ENCODE measurements at regions not wholly inside any gene's neighbourhood (a gene's known extent, or its start where the extent isn't known, plus 50 kb on each side); places are given as distances from the start of the nearest gene placed in this dataset.
A peak's percentile ranks its signal among the peaks of the same experiment; 100 is the strongest.
"Not testable (repeated sequence)": the region's sequence is repeated elsewhere in the genome, so short reads cannot be mapped to it uniquely, and the experiment has no call there.

GRCh38 chr16:88157686-88158085, 206.5 kb downstream of the BANP start:
- H3K79me2 ChIP-seq (ENCODE audit: control insufficient read depth, insufficient read depth, low read length, unreplicated experiment); H3K4me3 ChIP-seq (ENCODE audit: low read depth, low read length); H3K27ac ChIP-seq (ENCODE audit: low read depth, low read length); H2AFZ ChIP-seq (ENCODE audit: low read length, unreplicated experiment); H3K4me1 ChIP-seq (ENCODE audit: control insufficient read depth, insufficient read depth, low read length, unreplicated experiment); H3K36me3 ChIP-seq (ENCODE audit: insufficient read depth, low read length); H3K27me3 ChIP-seq (ENCODE audit: insufficient read depth, low read length): not testable (repeated sequence)

- not testable (repeated sequence) for H3K4me1 ChIP-seq (ENCODE audit: control insufficient read depth, insufficient read depth, low read length, unreplicated experiment); H3K27me3 ChIP-seq (ENCODE audit: insufficient read depth, low read length); H3K27ac ChIP-seq (ENCODE audit: low read depth, low read length); H3K4me3 ChIP-seq (ENCODE audit: low read depth, low read length); H2AFZ ChIP-seq (ENCODE audit: low read length, unreplicated experiment); H3K79me2 ChIP-seq (ENCODE audit: control insufficient read depth, insufficient read depth, low read length, unreplicated experiment); H3K36me3 ChIP-seq (ENCODE audit: insufficient read depth, low read length)
These were observed 207.2 kb downstream of the BANP start for GRCh38 chr16:88158256-88159045.

- not testable (repeated sequence) for H2AFZ ChIP-seq (ENCODE audit: low read length, unreplicated experiment); H3K36me3 ChIP-seq (ENCODE audit: insufficient read depth, low read length); H3K79me2 ChIP-seq (ENCODE audit: control insufficient read depth, insufficient read depth, low read length, unreplicated experiment); H3K27me3 ChIP-seq (ENCODE audit: insufficient read depth, low read length); H3K27ac ChIP-seq (ENCODE audit: low read depth, low read length); H3K4me1 ChIP-seq (ENCODE audit: control insufficient read depth, insufficient read depth, low read length, unreplicated experiment); H3K4me3 ChIP-seq (ENCODE audit: low read depth, low read length)
These were observed 208.0 kb downstream of the BANP start for GRCh38 chr16:88159046-88159896.

- not testable (repeated sequence) for H2AFZ ChIP-seq (ENCODE audit: low read length, unreplicated experiment); H3K27ac ChIP-seq (ENCODE audit: low read depth, low read length); H3K27me3 ChIP-seq (ENCODE audit: insufficient read depth, low read length); H3K79me2 ChIP-seq (ENCODE audit: control insufficient read depth, insufficient read depth, low read length, unreplicated experiment); H3K36me3 ChIP-seq (ENCODE audit: insufficient read depth, low read length); H3K4me1 ChIP-seq (ENCODE audit: control insufficient read depth, insufficient read depth, low read length, unreplicated experiment); H3K4me3 ChIP-seq (ENCODE audit: low read depth, low read length)
These were observed 208.7 kb downstream of the BANP start for GRCh38 chr16:88159897-88160335.

- H2AFZ ChIP-seq (ENCODE audit: low read length, unreplicated experiment); H3K27ac ChIP-seq (ENCODE audit: low read depth, low read length): not testable (repeated sequence)
- H3K4me3 ChIP-seq (ENCODE audit: low read depth, low read length): peak overlapping the region; percentile 53
These were observed 210.0 kb downstream of the BANP start for GRCh38 chr16:88161191-88161590.

GRCh38 chr16:88161623-88162275, 210.5 kb downstream of the BANP start:
- not testable (repeated sequence) for H2AFZ ChIP-seq (ENCODE audit: low read length, unreplicated experiment); H3K36me3 ChIP-seq (ENCODE audit: insufficient read depth, low read length); H3K79me2 ChIP-seq (ENCODE audit: control insufficient read depth, insufficient read depth, low read length, unreplicated experiment); H3K27me3 ChIP-seq (ENCODE audit: insufficient read depth, low read length); H3K4me1 ChIP-seq (ENCODE audit: control insufficient read depth, insufficient read depth, low read length, unreplicated experiment); H3K27ac ChIP-seq (ENCODE audit: low read depth, low read length)
- peak overlapping the region; percentile 53 for H3K4me3 ChIP-seq (ENCODE audit: low read depth, low read length)

More at GRCh38 chr16:88161191-88161590, 210.0 kb downstream of the BANP start:
- H3K4me1 ChIP-seq (ENCODE audit: control insufficient read depth, insufficient read depth, low read length, unreplicated experiment); H3K27me3 ChIP-seq (ENCODE audit: insufficient read depth, low read length); H3K36me3 ChIP-seq (ENCODE audit: insufficient read depth, low read length); H3K79me2 ChIP-seq (ENCODE audit: control insufficient read depth, insufficient read depth, low read length, unreplicated experiment): not testable (repeated sequence)

GRCh38 chr16:88162778-88163177, 211.5 kb downstream of the BANP start:
- not testable (repeated sequence) for H3K36me3 ChIP-seq (ENCODE audit: insufficient read depth, low read length); H3K4me3 ChIP-seq (ENCODE audit: low read depth, low read length); H3K4me1 ChIP-seq (ENCODE audit: control insufficient read depth, insufficient read depth, low read length, unreplicated experiment); H3K27ac ChIP-seq (ENCODE audit: low read depth, low read length); H3K27me3 ChIP-seq (ENCODE audit: insufficient read depth, low read length); H2AFZ ChIP-seq (ENCODE audit: low read length, unreplicated experiment); H3K79me2 ChIP-seq (ENCODE audit: control insufficient read depth, insufficient read depth, low read length, unreplicated experiment)

GRCh38 chr16:88164196-88165039, 213.2 kb downstream of the BANP start:
- H3K79me2 ChIP-seq (ENCODE audit: control insufficient read depth, insufficient read depth, low read length, unreplicated experiment); H3K4me1 ChIP-seq (ENCODE audit: control insufficient read depth, insufficient read depth, low read length, unreplicated experiment); H3K4me3 ChIP-seq (ENCODE audit: low read depth, low read length): not testable (repeated sequence)

GRCh38 chr16:88165040-88165544, 213.9 kb downstream of the BANP start:
- not testable (repeated sequence) for H3K27me3 ChIP-seq (ENCODE audit: insufficient read depth, low read length); H3K36me3 ChIP-seq (ENCODE audit: insufficient read depth, low read length); H2AFZ ChIP-seq (ENCODE audit: low read length, unreplicated experiment); H3K4me1 ChIP-seq (ENCODE audit: control insufficient read depth, insufficient read depth, low read length, unreplicated experiment); H3K79me2 ChIP-seq (ENCODE audit: control insufficient read depth, insufficient read depth, low read length, unreplicated experiment); H3K27ac ChIP-seq (ENCODE audit: low read depth, low read length); H3K4me3 ChIP-seq (ENCODE audit: low read depth, low read length)

More at GRCh38 chr16:88164196-88165039, 213.2 kb downstream of the BANP start:
- H3K36me3 ChIP-seq (ENCODE audit: insufficient read depth, low read length); H3K27ac ChIP-seq (ENCODE audit: low read depth, low read length); H2AFZ ChIP-seq (ENCODE audit: low read length, unreplicated experiment); H3K27me3 ChIP-seq (ENCODE audit: insufficient read depth, low read length): not testable (repeated sequence)

GRCh38 chr16:88165683-88166082, 214.4 kb downstream of the BANP start:
- H3K27me3 ChIP-seq (ENCODE audit: insufficient read depth, low read length); H3K79me2 ChIP-seq (ENCODE audit: control insufficient read depth, insufficient read depth, low read length, unreplicated experiment); H2AFZ ChIP-seq (ENCODE audit: low read length, unreplicated experiment); H3K27ac ChIP-seq (ENCODE audit: low read depth, low read length); H3K4me1 ChIP-seq (ENCODE audit: control insufficient read depth, insufficient read depth, low read length, unreplicated experiment); H3K4me3 ChIP-seq (ENCODE audit: low read depth, low read length); H3K36me3 ChIP-seq (ENCODE audit: insufficient read depth, low read length): not testable (repeated sequence)
